A549 (cell line): ENCODE measurements at regions not wholly inside any gene's neighbourhood (a gene's known extent, or its start where the extent isn't known, plus 50 kb on each side); places are given as distances from the start of the nearest gene placed in this dataset.

ENCODE experiments used
- CTCF ChIP-seq: fragments of >200 bp; sonication (Bioruptor Twin); formaldehyde crosslinking; IDR thresholded peaks from 3 replicates; pipeline ENCODE4 v1.5.1; 2016
- RCOR1 ChIP-seq: fragments of 150-350 bp; IDR thresholded peaks from 2 replicates; pipeline ENCODE4 v1.6.1; 2014; ENCODE audit warnings: antibody characterized with exemption, low read length, low read depth
- RNF2 ChIP-seq: fragments of 200-600 bp; sonication (generic); IDR thresholded peaks from 2 replicates; pipeline ENCODE4 v1.6.1; 2016; ENCODE audit warnings: low read depth, mild to moderate bottlenecking, antibody characterized with exemption, moderate library complexity, borderline replicate concordance
- TF ChIP-seq, protein P1 (sequence below): fragments of >200 bp; sonication (Bioruptor Twin); formaldehyde crosslinking; IDR thresholded peaks from 2 replicates; pipeline ENCODE4 v1.6.1; 2016
- TF ChIP-seq, protein P2 (sequence below): IDR thresholded peaks from 2 replicates; pipeline ENCODE4 v1.6.1; 2012

DNA sequence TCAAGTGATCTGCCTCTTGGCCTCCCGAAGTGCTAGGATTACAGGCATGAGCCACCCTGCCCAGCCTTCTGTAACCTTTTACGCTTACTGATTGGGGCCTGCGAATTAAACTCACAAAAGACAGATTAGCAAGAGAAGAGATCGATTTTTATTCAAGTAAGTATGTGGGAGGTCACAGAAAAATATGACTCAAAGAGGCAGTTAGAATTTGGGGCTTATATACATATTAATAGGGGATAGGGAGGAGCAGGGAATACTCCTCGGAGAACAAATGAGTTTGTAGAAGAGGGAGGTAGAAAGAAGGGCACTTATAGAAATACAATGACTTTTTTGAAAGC is 78.9 kb downstream of the CD24 start:
- TF ChIP-seq, protein P1, sequence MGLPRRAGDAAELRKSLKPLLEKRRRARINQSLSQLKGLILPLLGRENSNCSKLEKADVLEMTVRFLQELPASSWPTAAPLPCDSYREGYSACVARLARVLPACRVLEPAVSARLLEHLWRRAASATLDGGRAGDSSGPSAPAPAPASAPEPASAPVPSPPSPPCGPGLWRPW: no peak
- no peak for TF ChIP-seq CTCF
- no peak for TF ChIP-seq RNF2
- TF ChIP-seq, protein P2, sequence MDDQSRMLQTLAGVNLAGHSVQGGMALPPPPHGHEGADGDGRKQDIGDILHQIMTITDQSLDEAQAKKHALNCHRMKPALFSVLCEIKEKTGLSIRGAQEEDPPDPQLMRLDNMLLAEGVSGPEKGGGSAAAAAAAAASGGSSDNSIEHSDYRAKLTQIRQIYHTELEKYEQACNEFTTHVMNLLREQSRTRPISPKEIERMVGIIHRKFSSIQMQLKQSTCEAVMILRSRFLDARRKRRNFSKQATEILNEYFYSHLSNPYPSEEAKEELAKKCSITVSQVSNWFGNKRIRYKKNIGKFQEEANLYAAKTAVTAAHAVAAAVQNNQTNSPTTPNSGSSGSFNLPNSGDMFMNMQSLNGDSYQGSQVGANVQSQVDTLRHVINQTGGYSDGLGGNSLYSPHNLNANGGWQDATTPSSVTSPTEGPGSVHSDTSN: no peak
- no peak for TF ChIP-seq RCOR1
